GM23338 (cell line): ENCODE measurements at regions not wholly inside any gene's neighbourhood (a gene's known extent, or its start where the extent isn't known, plus 50 kb on each side); places are given as distances from the start of the nearest gene placed in this dataset.

Experiments used
- ATAC-seq: fragments of 200-7000 bp; cut with Tn5 transposase; 3 replicates; pipeline ENCODE4 v1.9.1; 2020
- DNase-seq: peaks from one replicate; pipeline ENCODE4 v3.0.0-alpha.2; 2015; ENCODE audit warnings: low spot score
- H2AFZ ChIP-seq: fragments of 200-600 bp; sonication (generic); 2 replicates; pipeline ENCODE4 v1.8.0; 2016; ENCODE audit warnings: antibody characterized with exemption, mild to moderate bottlenecking, moderate library complexity
- H3F3A ChIP-seq: fragments of 200-600 bp; sonication (generic); replicated peaks from 2 replicates; pipeline ENCODE4 v1.8.0; 2017; ENCODE audit warnings: antibody characterized with exemption, mixed run types, low read depth
- H3K27ac ChIP-seq: fragments of 200-600 bp; sonication (generic); 2 replicates; pipeline ENCODE4 v1.6.1; 2016; ENCODE audit warnings: low read depth
- H3K27me3 ChIP-seq: fragments of 200-600 bp; sonication (generic); 2 replicates; pipeline ENCODE4 v1.8.0; 2016; ENCODE audit warnings: mild to moderate bottlenecking, mixed run types, moderate library complexity; ENCODE audit not compliant: insufficient read depth
- H3K36me3 ChIP-seq: fragments of 200-600 bp; sonication (generic); 2 replicates; pipeline ENCODE4 v1.8.0; 2016; ENCODE audit warnings: mild to moderate bottlenecking; ENCODE audit not compliant: insufficient read depth
- H3K4me1 ChIP-seq: fragments of 200-600 bp; sonication (generic); 2 replicates; pipeline ENCODE4 v1.8.0; 2016; ENCODE audit warnings: mild to moderate bottlenecking, moderate library complexity; ENCODE audit not compliant: insufficient read depth
- H3K4me2 ChIP-seq: fragments of 200-600 bp; sonication (generic); 2 replicates; pipeline ENCODE4 v1.7.1; 2017; ENCODE audit warnings: mixed run types
- H3K4me3 ChIP-seq: fragments of 200-600 bp; sonication (generic); 2 replicates; pipeline ENCODE4 v1.6.1; 2016; ENCODE audit warnings: mixed run types
- H3K79me2 ChIP-seq: fragments of 200-600 bp; sonication (generic); replicated peaks from 2 replicates; pipeline ENCODE4 v1.8.0; 2017; ENCODE audit warnings: mild to moderate bottlenecking; ENCODE audit not compliant: insufficient read depth
- H3K9me2 ChIP-seq: fragments of 200-600 bp; sonication (generic); 2 replicates; pipeline ENCODE4 v1.8.0; 2017; ENCODE audit not compliant: insufficient read depth
- H4K20me1 ChIP-seq: fragments of 200-600 bp; sonication (generic); replicated peaks from 2 replicates; pipeline ENCODE4 v1.8.0; 2017; ENCODE audit warnings: mild to moderate bottlenecking; ENCODE audit not compliant: insufficient read depth
- H3K27ac Mint-ChIP-seq: 2 replicates; pipeline ENCODE4 v1.8.0; 2020; ENCODE audit warnings: inconsistent platforms, mild to moderate bottlenecking, moderate library complexity, mixed read lengths
- H3K27me3 Mint-ChIP-seq: 3 replicates; pipeline ENCODE4 v1.8.0; 2022; ENCODE audit warnings: low read depth, mild to moderate bottlenecking, moderate library complexity, mixed read lengths, inconsistent platforms; ENCODE audit not compliant: insufficient read depth, poor library complexity
- H3K36me3 Mint-ChIP-seq: 3 replicates; pipeline ENCODE4 v1.8.0; 2021; ENCODE audit warnings: low read depth, mild to moderate bottlenecking, inconsistent platforms, moderate library complexity, mixed read lengths
- H3K4me1 Mint-ChIP-seq: 3 replicates; pipeline ENCODE4 v1.8.0; 2020; ENCODE audit warnings: mild to moderate bottlenecking, inconsistent platforms, mixed read lengths
- H3K4me3 Mint-ChIP-seq: 3 replicates; pipeline ENCODE4 v1.8.0; 2021; ENCODE audit warnings: moderate library complexity, mild to moderate bottlenecking, inconsistent platforms, mixed read lengths
- H3K9me3 Mint-ChIP-seq: 3 replicates; pipeline ENCODE4 v1.8.0; 2020; ENCODE audit warnings: moderate library complexity, mild to moderate bottlenecking, inconsistent platforms, mixed read lengths
- CREB1 ChIP-seq: fragments of 250-450 bp; sonication (Bioruptor Pico); IDR thresholded peaks from 2 replicates; pipeline ENCODE4 v1.5.0; 2020; ENCODE audit warnings: low read depth, mild to moderate bottlenecking, moderate library complexity
- ETS1 ChIP-seq: IDR thresholded peaks from 2 replicates; pipeline ENCODE4 v1.6.1; 2016; ENCODE audit warnings: antibody characterized with exemption
- EZH2 ChIP-seq: fragments of 200-600 bp; sonication (generic); IDR thresholded peaks from one replicate; pipeline ENCODE4 v1.8.0; 2017; ENCODE audit warnings: antibody characterized with exemption, mild to moderate bottlenecking, low read depth; ENCODE audit not compliant: unreplicated experiment
- EZH2phosphoT487 ChIP-seq: fragments of 200-600 bp; sonication (generic); IDR thresholded peaks from one replicate; pipeline ENCODE4 v1.8.1; 2018; ENCODE audit warnings: antibody characterized with exemption; ENCODE audit not compliant: unreplicated experiment
- JUNB ChIP-seq: IDR thresholded peaks from one replicate; pipeline ENCODE4 v1.6.1; 2016; ENCODE audit warnings: antibody characterized with exemption; ENCODE audit not compliant: unreplicated experiment
- NANOG ChIP-seq: IDR thresholded peaks from 2 replicates; pipeline ENCODE4 v1.6.1; 2016; ENCODE audit warnings: antibody characterized with exemption, borderline replicate concordance
- ZNF331 ChIP-seq: fragments of 250-450 bp; sonication (Bioruptor Pico); IDR thresholded peaks from 2 replicates; pipeline ENCODE4 v1.5.0; 2020; ENCODE audit warnings: low read depth, mild to moderate bottlenecking, moderate library complexity
- ZNF462 ChIP-seq: fragments of 250-450 bp; sonication (Bioruptor Pico); IDR thresholded peaks from 2 replicates; pipeline ENCODE4 v1.5.0; 2020; ENCODE audit warnings: mild to moderate bottlenecking, moderate library complexity
- TF ChIP-seq, protein P1 (sequence below): IDR thresholded peaks from one replicate; pipeline ENCODE4 v1.6.1; 2018; ENCODE audit warnings: antibody characterized with exemption; ENCODE audit not compliant: unreplicated experiment

- no peak for TF ChIP-seq ETS1
- no peak for TF ChIP-seq EZH2
- TF ChIP-seq JUNB: no peak
- TF ChIP-seq, protein P1, sequence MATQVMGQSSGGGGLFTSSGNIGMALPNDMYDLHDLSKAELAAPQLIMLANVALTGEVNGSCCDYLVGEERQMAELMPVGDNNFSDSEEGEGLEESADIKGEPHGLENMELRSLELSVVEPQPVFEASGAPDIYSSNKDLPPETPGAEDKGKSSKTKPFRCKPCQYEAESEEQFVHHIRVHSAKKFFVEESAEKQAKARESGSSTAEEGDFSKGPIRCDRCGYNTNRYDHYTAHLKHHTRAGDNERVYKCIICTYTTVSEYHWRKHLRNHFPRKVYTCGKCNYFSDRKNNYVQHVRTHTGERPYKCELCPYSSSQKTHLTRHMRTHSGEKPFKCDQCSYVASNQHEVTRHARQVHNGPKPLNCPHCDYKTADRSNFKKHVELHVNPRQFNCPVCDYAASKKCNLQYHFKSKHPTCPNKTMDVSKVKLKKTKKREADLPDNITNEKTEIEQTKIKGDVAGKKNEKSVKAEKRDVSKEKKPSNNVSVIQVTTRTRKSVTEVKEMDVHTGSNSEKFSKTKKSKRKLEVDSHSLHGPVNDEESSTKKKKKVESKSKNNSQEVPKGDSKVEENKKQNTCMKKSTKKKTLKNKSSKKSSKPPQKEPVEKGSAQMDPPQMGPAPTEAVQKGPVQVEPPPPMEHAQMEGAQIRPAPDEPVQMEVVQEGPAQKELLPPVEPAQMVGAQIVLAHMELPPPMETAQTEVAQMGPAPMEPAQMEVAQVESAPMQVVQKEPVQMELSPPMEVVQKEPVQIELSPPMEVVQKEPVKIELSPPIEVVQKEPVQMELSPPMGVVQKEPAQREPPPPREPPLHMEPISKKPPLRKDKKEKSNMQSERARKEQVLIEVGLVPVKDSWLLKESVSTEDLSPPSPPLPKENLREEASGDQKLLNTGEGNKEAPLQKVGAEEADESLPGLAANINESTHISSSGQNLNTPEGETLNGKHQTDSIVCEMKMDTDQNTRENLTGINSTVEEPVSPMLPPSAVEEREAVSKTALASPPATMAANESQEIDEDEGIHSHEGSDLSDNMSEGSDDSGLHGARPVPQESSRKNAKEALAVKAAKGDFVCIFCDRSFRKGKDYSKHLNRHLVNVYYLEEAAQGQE: no peak
- TF ChIP-seq EZH2phosphoT487: no peak
- no peak for TF ChIP-seq NANOG
- TF ChIP-seq ZNF331 (CRISPR knock-in tag): no peak
- TF ChIP-seq CREB1 (CRISPR knock-in tag): no peak
These were observed 364.5 kb upstream of the CDH2 start (continued) for GRCh38 chr18:28541276-28541930.

DNA sequence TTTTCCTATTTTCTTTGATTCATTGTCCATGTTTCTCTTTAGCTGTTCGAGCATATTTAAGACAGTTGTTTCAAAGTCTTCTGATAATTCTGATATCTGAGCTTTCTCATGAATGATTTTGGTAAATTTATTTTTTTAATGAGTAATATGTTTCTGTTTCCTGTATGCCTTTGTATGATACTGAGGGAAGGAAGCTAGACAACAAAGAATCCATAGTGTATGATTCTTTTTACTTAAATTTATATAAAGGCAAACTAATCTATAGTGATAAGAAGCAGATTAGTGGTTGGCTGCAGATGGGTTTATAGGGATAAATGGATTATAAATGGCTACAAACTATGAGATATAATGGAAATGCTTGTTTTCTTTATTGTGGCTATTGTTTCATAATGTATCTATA is 352.7 kb upstream of the CDH2 start:
- Histone ChIP-seq H3K4me1 (no peaks in the 10 kb centered on the region; the same call in 1 of the 2 replicates), H3K4me3 (no peak overlapping the region), H3K4me2 (no peak overlapping the region), H3K27me3 (no peaks in the 10 kb centered on the region), H3K9me2 (0 out of 2 replicates have a peak, but pooled peaks cover 2% of the 10 kb centered on the region), H3K27ac (no peak overlapping the region), H3K36me3 (no peaks in the 10 kb centered on the region), H3F3A (no peaks in the 10 kb centered on the region), H2AFZ (no peak overlapping the region), H4K20me1 (no peaks in the 10 kb centered on the region), H3K79me2 (no peaks in the 10 kb centered on the region)
- DNase-seq (no peak), ATAC-seq (no peak)
- Mint-ChIP-seq H3K27ac (no peak overlapping the region), H3K9me3 (no peaks in the 10 kb centered on the region), H3K4me3 (no peak overlapping the region), H3K27me3 (peaks cover 2% of the 10 kb centered on the region), H3K36me3 (no peaks in the 10 kb centered on the region), H3K4me1 (peaks cover 5% of the 10 kb centered on the region; the same call in 2 of the 3 replicates)
- TF ChIP-seq JUNB (no peak), NANOG (no peak), ZNF331 (CRISPR knock-in tag) (no peak), EZH2 (no peak), ETS1 (no peak), EZH2phosphoT487 (no peak), ZNF462 (CRISPR knock-in tag) (no peak)
